GOT3 (cell line): ENCODE measurements at regions not wholly inside any gene's neighbourhood (a gene's known extent, or its start where the extent isn't known, plus 50 kb on each side); places are given as distances from the start of the nearest gene placed in this dataset.
"Not testable (repeated sequence)": the region's sequence is repeated elsewhere in the genome, so short reads cannot be mapped to it uniquely, and the experiment has no call there.

Source experiments
- DNase-seq: peaks from one replicate; lab custom pipeline; 2025; ENCODE audit warnings: mixed read lengths; lab: John Stamatoyannopoulos, UW

GRCh38 chr5:34555699-34556508, 100.2 kb upstream of the RAI14 start:
- DNase-seq, result no peak

- no peak for DNase-seq
These were observed 99.7 kb upstream of the RAI14 start for GRCh38 chr5:34556509-34556782.

GRCh38 chr5:34561581-34561980, 94.5 kb upstream of the RAI14 start:
- not testable (repeated sequence) for DNase-seq

GRCh38 chr5:34562791-34563190, 93.3 kb upstream of the RAI14 start:
- no peak for DNase-seq

GRCh38 chr5:34563269-34563668, 92.9 kb upstream of the RAI14 start:
- no peak for DNase-seq

DNA sequence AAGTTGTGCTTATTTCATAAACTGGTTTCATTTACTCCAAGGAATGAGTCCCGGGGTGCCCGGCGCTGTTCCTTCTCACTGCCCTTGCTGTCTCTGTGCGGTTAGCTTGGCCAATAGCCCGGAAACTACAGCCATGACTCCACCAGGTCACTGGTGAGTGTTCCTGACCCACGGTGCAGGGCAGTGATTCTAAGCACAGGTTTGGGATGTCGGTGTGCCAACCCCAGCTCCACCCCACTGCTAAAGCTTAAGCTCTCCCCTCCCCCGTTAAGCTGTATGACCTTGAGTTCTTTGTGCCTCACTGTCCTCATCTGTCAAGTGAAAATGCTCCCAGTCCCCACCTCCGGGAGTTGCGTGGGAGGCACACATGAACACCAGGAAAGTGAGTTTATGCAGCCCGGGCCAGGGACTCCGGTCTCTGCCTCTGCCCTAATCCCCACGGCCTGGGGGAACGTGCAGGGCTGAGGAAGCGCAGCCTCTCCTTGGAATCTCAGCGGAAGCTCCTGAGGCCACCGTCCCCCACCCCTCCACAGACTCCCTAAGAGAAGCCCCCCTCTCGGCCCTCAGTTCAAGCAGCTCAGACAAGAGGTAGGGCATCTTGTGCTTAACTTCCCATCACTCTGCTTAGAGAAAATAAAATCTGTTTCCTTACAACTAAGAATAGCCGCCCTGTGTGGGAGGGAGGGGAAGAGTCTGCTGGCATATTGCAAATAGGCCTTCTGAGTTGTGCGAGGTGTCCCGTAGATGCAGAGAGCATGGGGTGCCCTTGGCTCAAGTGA, 92.0 kb upstream of the RAI14 start:
- no peak for DNase-seq

DNA sequence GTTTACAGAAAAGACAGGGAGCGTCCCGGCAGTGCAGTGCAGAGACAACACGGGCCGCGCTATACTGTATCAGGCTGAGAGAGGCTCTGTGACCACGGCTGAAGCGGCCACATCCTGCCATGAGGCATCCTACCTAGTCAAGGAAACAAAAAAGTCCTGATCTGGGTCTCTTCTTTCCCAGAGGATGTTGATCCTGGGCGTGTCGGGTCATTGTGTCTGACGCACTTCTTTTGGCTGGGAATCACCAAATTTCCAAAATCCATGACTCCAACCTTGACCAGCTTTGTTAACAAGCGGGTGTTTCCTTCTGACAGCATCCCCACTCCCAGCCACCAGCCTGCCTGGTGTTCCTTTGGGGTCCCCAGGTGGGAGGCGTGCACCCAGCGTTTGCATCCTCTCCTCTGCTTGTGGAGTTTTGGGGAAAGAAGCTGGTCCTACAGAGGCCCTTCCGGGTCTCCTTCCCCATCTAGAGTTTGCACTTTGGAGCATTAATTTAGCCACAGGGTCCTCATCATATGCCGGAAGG, 91.4 kb upstream of the RAI14 start:
- no peak for DNase-seq

GRCh38 chr5:34570143-34570542, 86.0 kb upstream of the RAI14 start:
- DNase-seq, result no peak

GRCh38 chr5:34570721-34571676, 85.1 kb upstream of the RAI14 start:
- DNase-seq, result no peak

- no peak for DNase-seq
These were observed 84.5 kb upstream of the RAI14 start for GRCh38 chr5:34571677-34572041.

DNA sequence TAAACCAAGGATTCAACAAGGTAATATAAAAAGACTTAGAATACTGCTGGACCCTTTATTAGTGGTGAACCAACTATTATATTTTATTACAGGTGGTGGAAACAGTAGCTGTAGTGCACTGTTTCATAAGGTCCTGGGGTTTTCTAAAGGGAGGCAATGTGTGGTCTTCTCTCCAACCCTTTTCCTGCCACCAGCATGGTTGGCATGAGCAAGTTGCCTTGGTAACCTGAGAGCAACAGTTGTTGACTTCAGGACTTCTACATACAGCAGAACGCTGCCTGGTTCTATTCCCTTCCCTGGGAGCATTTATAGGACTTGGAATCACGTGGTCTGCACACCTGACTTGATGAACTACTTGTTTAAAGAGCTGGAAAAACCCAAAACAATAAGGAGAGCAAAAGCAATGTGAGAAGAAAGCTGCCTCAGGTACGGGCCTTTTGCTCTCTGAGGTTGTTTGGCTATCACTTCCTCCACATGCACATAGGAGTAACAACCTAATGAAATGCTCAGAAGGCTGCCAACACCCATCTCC, 81.1 kb upstream of the RAI14 start:
- no peak for DNase-seq

DNA sequence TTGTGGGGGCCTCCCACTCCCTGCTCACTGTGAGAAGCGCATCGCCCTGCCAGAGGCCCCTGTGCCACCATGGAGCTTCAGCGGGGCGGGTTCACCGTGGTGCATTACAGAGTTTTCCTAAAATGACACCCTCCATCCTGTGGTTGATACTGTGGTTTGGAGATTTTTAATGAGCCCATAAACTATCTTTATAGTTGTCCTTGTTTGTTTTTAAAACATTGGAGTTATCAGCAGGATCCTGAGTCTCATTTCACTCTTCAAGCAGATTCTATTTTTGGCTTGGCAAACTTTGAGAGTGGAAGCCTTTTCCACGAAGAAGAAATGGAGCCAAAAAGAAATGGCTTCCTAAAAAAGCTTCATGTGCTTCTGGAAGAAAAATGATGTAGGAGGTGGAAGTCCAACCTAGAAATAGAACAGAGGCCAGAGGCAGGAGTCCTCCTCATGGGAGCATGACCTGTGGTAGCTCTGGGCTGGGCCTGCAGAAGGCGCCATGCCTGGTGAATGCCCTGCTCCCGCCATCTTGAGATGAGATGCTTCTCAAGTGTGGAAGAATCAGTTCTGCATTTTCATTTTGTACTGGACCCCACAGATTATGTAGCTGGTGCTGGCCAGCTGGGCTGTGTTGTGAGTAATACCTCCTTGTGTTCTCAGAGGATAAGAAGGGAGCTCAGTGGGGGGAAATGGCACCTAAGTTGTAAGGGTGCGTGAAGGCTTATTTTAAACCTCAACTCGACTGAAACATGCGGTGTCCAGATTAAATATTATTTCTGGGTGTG, 79.0 kb upstream of the RAI14 start:
- no peak for DNase-seq

- DNase-seq, result no peak
These were observed 77.2 kb upstream of the RAI14 start for GRCh38 chr5:34578962-34579361.

DNA sequence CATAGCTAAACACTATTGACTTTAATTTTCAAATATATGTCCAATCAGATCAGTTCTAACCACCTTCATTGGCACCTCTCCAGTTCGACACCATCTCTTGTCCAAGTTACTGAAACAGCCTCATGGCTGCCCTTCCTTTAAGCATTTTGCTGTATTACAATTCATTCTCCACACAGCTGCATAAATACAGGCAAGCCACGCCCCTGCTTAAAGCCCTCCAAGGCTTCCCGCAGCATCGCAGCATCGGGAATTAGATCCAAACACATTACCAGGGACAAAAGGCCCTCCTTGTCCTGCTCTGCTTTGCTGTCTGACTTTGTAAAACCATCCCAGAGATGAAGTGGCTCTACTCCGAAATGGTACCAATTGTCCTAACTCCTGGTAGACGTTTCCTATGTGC, 75.1 kb upstream of the RAI14 start:
- no peak for DNase-seq

GRCh38 chr5:34582371-34582770, 73.8 kb upstream of the RAI14 start:
- DNase-seq, result no peak

GRCh38 chr5:34583167-34583566, 73.0 kb upstream of the RAI14 start:
- no peak for DNase-seq

GRCh38 chr5:34584165-34584564, 72.0 kb upstream of the RAI14 start:
- no peak for DNase-seq

DNA sequence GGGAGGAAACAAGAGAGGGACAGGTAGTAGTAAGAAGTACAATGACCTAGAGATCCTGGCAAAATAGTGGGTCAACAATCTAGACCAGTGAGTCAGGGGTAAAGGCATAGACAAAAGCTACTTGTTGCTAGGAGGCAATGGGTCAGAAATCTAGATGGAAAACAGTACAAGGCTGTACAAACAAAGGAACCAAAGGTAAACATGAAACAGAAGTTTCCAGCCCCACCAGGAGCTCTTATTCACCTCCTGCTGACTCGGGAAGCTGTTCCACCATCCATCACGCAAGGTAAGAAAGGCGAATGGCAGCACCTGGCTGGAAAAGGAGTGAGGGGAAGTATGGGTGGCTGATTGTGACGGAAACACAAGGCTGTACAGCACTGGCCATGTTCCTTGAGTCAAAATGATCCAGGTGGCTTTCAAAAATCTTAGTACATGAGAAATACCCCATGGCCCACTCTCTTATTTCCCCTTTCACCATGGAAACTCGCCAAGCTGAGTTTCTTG, 70.5 kb upstream of the RAI14 start:
- DNase-seq, result no peak

DNA sequence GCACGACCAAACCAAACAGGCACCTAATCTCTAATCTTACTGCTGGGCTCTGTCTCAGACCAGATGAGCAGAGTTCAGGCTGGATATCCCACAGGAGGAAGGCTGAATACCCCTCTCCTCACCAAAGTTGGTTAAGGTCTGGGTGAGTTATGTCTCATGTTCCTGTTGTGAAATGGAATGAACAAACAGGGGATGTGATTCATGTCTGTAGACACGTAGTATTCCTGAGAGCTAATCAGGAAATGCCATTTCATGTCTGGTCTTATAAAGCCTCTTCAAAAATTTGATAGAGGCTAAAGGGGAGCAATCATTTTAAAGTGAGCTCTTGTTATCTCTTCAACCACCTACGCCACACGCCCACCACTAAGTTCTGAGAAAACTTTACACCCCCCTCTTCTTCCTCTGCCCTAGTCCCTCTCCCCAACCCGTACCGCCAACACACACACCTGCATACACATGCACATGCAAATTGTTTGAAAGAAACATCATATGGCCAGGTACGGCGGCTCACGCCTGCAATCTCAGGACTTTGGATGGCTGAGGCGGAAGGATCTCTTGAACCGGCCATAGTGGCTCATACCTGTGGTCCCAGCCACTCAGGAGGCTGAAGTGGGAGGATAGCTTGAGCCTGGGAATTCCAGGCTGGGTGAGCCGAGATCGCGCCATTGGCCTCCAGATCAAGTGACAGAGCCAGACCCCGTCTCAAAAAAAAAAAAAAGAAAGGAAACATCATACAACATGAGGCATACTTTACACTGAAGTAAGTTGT, 69.8 kb upstream of the RAI14 start:
- no peak for DNase-seq
